Lung (tissue), 11 donors: ENCODE measurements at regions not wholly inside any gene's neighbourhood (a gene's known extent, or its start where the extent isn't known, plus 50 kb on each side); places are given as distances from the start of the nearest gene placed in this dataset.

ENCODE experiments used
- ATAC-seq: fragments of 200-7000 bp; cut with Tn5 transposase; one replicate; pipeline ENCODE4 v1.9.1; 2020; ENCODE audit warnings: moderate number of reproducible peaks; ENCODE audit not compliant: insufficient read depth, low FRiP score
- DNase-seq, 3 donors: peaks; one replicate each; pipeline ENCODE4 v3.0.0-alpha.2; 2013 to 2017
- H3K27ac ChIP-seq, 2 donors: one replicate each; pipeline ENCODE4 v1.5.1; 2013; ENCODE audit warnings: mild to moderate bottlenecking in 2 of 2, moderate library complexity in 2 of 2, control low read depth in 1 of 2, inconsistent platforms in 1 of 2, low read depth in 1 of 2, low read length in 1 of 2
- H3K27me3 ChIP-seq, 3 donors: one replicate each; pipeline ENCODE4 v1.5.1; 2013; ENCODE audit warnings: low read length in 2 of 3; ENCODE audit not compliant: control insufficient read depth in 3 of 3, insufficient read depth in 3 of 3
- H3K36me3 ChIP-seq, 4 donors: one replicate each; pipeline ENCODE4 v1.5.1; 2013; ENCODE audit warnings: low read length in 4 of 4, mild to moderate bottlenecking in 1 of 4, moderate library complexity in 1 of 4; ENCODE audit not compliant: control insufficient read depth in 4 of 4, insufficient read depth in 4 of 4
- H3K4me1 ChIP-seq, 5 donors: one replicate each; pipeline ENCODE4 v1.5.1; 2013; ENCODE audit warnings: low read length in 5 of 5, mild to moderate bottlenecking in 2 of 5, moderate library complexity in 1 of 5; ENCODE audit not compliant: control insufficient read depth in 5 of 5, insufficient read depth in 5 of 5
- H3K4me3 ChIP-seq: one replicate; pipeline ENCODE4 v1.5.1; 2013; ENCODE audit warnings: mild to moderate bottlenecking, control low read depth, moderate library complexity
- H3K9ac ChIP-seq, 2 donors: one replicate each; pipeline ENCODE4 v1.5.1; 2013; ENCODE audit warnings: low read length in 2 of 2, control low read depth in 1 of 2; ENCODE audit not compliant: insufficient read depth in 1 of 2
- H3K9me3 ChIP-seq, 4 donors: one replicate each; pipeline ENCODE4 v1.5.1; 2013; ENCODE audit warnings: low read length in 3 of 4, mild to moderate bottlenecking in 1 of 4, moderate library complexity in 1 of 4; ENCODE audit not compliant: control insufficient read depth in 4 of 4, insufficient read depth in 3 of 4
- WGBS, 2 donors: extraction: QIAGEN DNeasy Blood & Tissue Kit; methylation state at CpG; one replicate each; pipeline ENCODE4 v1.1.7; 2013; 5-methylcytosine and 5-hydroxymethylcytosine counted together
- TF ChIP-seq, protein P1 (sequence below): IDR thresholded peaks from 2 replicates; pipeline ENCODE4 v1.5.1; 2012; ENCODE audit warnings: mild to moderate bottlenecking; ENCODE audit errors: control extremely low read depth, extremely low read depth
- donor health status: control.
- donor health status: control.
- donor health status: Bipolar disorder and iron deficiency.
- donor health status: healthy.
- donor health status: DM: yes; HTN: yes; CAD: no.

DNA sequence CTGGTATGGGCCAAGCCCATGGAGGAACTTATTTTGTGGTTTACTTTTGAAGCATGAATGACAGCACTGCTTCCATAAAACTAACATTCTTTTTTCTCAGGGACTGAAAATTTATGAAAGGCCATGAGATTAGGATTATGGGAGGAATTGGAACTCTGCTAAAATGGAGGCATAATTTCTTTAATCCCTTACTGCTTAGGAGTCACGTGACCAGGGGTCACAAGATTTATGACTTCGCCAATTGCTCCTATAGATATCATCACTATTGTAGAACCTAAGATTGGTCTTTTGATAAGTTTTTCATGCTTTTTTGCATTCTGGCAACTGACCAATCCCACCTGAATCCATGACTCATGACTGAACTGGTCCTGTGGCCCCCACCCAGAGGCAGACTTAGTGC is 495.7 kb upstream of the VRK2 start:
- TF ChIP-seq, protein P1, sequence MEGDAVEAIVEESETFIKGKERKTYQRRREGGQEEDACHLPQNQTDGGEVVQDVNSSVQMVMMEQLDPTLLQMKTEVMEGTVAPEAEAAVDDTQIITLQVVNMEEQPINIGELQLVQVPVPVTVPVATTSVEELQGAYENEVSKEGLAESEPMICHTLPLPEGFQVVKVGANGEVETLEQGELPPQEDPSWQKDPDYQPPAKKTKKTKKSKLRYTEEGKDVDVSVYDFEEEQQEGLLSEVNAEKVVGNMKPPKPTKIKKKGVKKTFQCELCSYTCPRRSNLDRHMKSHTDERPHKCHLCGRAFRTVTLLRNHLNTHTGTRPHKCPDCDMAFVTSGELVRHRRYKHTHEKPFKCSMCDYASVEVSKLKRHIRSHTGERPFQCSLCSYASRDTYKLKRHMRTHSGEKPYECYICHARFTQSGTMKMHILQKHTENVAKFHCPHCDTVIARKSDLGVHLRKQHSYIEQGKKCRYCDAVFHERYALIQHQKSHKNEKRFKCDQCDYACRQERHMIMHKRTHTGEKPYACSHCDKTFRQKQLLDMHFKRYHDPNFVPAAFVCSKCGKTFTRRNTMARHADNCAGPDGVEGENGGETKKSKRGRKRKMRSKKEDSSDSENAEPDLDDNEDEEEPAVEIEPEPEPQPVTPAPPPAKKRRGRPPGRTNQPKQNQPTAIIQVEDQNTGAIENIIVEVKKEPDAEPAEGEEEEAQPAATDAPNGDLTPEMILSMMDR = no peak
- Histone ChIP-seq H3K36me3 (peaks cover 0 to 3% (median 0%) of the 10 kb centered on the region in 4 donors), H3K9me3 (peaks cover 0 to 7% (median 0%) of the 10 kb centered on the region in 4 donors), H3K4me1 (no peaks in the 10 kb centered on the region), H3K27ac (no peak overlapping the region), H3K27me3 (no peaks in the 10 kb centered on the region), H3K9ac (no peak overlapping the region), H3K4me3 (no peak overlapping the region)
- ATAC-seq (no peak), DNase-seq (no peak)
- 38 to 65% methylated on average over 2 of the region's 2 CpGs for WGBS, 2 donors

DNA sequence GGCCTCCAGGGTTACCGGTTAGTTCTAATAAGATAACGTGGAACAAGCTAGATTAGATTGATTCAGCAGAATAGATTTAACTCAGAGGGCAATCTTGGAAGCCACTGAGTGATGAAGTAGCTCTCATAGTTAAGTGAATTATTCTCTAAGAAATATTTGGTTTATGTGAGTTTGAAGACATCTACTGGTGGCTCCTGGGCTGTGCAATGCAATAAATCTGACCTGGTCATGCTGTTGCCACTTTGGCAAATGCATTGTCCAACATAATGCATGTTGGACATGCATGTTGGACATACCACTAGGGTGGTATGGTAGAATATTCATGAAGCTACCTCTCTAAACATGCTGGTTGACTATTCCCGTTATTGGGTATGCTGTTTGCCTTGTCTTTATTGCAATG is 493.7 kb upstream of the VRK2 start:
- peaks cover 0 to 7% (median 0%) of the 10 kb centered on the region in 4 donors for H3K9me3 ChIP-seq
- H3K27ac ChIP-seq = no peak overlapping the region
- ATAC-seq (no peak), DNase-seq (no peak)
- H3K4me3 ChIP-seq = no peak overlapping the region
- 88 to 90% methylated on average over 3 of the region's 3 CpGs for WGBS, 2 donors
- TF ChIP-seq, protein P1 = no peak
- no peaks in the 10 kb centered on the region for H3K27me3 ChIP-seq
- H3K9ac ChIP-seq = no peak overlapping the region
- H3K4me1 ChIP-seq = no peaks in the 10 kb centered on the region
- H3K36me3 ChIP-seq = peaks cover 0 to 3% (median 0%) of the 10 kb centered on the region in 4 donors

DNA sequence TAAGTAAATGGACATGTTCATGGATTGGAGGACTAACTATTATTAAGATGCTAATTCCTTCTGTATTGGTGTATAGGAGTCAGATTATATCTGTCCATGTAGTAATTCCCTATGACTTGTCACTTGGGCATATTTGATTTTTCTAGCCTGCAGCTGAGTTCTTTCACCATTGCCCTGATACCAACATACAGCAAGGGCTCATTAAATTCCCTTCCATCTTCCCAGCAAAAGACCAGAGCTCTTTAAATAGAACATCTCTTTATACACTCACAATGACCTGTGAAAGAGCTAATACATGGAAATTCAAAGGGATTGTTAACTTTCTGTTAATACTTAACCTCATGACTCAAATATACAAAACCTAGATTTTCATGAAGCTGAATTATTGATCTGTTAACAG is 492.3 kb upstream of the VRK2 start:
- no peak overlapping the region for H3K9ac ChIP-seq
- H3K27ac ChIP-seq = no peak overlapping the region
- TF ChIP-seq, protein P1 = no peak
- H3K4me3 ChIP-seq = no peak overlapping the region
- H3K4me1 ChIP-seq = no peaks in the 10 kb centered on the region
- peaks cover 0 to 7% (median 0%) of the 10 kb centered on the region in 4 donors for H3K9me3 ChIP-seq
- H3K27me3 ChIP-seq = no peaks in the 10 kb centered on the region
- peaks cover 0 to 3% (median 0%) of the 10 kb centered on the region in 4 donors for H3K36me3 ChIP-seq
- no peak for ATAC-seq
- DNase-seq = no peak

DNA sequence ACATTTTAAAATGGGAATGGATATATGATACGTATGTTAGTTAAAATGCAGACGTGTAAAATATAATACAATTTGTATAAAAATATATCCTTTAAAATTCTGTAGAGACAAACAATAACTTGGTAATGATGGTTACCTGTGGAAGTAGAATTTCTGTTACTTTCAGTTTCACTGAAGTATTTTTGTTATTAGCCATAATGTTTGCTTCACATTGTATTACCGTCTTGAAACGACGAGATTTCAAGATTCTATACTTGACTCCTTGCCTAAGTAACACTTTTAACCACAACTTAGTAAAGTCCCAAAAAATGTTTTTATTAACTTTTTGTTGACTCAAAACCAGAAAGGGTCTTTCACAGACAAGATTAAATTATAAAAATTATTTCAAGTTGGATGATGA is 488.3 kb upstream of the VRK2 start:
- Histone ChIP-seq H3K9me3 (no peaks in the 10 kb centered on the region), H3K27me3 (no peaks in the 10 kb centered on the region), H3K36me3 (no peaks in the 10 kb centered on the region), H3K4me1 (no peaks in the 10 kb centered on the region), H3K4me3 (no peak overlapping the region), H3K27ac (no peak overlapping the region), H3K9ac (no peak overlapping the region)
- 88 to 89% methylated on average over 5 of the region's 5 CpGs for WGBS, 2 donors
- no peak for DNase-seq
- TF ChIP-seq, protein P1 = no peak
- ATAC-seq = no peak
